ENCODE measurements at regions not wholly inside any gene's neighbourhood (a gene's known extent, or its start where the extent isn't known, plus 50 kb on each side); places are given as distances from the start of the nearest gene placed in this dataset.

GRCh38 chr2:241945803-241946202, 76.3 kb downstream of the RTP5 start:
- TF ChIP-seq CTCF (IDR thresholded peaks at IDR 0.05; ENCODE audit: low read depth, low read length): no peak
- TF ChIP-seq POLR2A (IDR thresholded peaks at IDR 0.05; ENCODE audit: extremely low read depth, insufficient read length): no peak
- TF ChIP-seq MYC (IDR thresholded peaks at IDR 0.05; ENCODE audit: low read depth, low read length): no peak
